HG02571 (cell line): ENCODE measurements at regions not wholly inside any gene's neighbourhood (a gene's known extent, or its start where the extent isn't known, plus 50 kb on each side); places are given as distances from the start of the nearest gene placed in this dataset.

Experiments used
- ATAC-seq: cut with Tn5 transposase; IDR thresholded peaks from one replicate; pipeline ENCODE4 v1.9.1; 2021; ENCODE audit warnings: mild to moderate bottlenecking, moderate library complexity; ENCODE audit not compliant: unreplicated experiment

DNA sequence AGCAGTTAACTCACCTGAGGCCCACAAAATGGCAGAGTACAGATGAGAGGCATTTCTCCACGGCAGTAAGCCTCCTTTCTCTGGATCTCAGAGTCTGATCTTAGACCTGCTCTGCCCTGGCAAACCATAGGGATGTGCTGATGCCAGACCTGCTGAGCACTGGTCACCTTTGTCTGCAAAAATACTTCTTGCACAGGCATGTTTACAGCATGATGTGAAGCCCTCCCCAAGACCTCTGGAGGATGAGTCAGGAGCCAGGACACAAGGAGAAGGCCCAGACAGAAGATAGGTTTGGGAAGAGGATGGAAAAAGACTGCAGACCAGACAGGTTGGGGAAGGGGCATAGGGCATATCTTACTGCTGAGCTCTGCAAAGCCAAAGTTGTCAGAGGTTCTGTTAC, 426.6 kb downstream of the PMP22 start:
- ATAC-seq = no peak

GRCh38 chr17:14833201-14833785, 431.8 kb downstream of the PMP22 start:
- ATAC-seq = no peak

DNA sequence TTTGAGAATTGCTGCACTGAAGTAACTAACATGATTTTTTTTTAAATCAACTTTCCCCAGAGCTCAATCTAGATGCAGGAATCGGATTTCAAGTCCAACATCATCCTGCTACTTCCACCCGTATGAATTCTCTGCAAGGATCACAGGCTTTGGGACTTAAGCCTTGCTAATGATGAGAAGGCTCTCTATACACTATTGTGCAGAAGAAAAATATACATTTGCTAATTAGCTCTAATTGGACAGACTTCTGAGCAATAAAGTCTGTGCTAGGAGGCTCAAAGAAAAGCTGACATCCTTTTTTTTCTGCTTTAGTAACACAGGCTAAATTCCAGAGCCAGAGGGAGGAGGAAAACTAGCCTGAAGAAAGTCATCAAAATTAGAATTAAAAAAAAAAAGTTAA, 433.6 kb downstream of the PMP22 start:
- no peak for ATAC-seq

DNA sequence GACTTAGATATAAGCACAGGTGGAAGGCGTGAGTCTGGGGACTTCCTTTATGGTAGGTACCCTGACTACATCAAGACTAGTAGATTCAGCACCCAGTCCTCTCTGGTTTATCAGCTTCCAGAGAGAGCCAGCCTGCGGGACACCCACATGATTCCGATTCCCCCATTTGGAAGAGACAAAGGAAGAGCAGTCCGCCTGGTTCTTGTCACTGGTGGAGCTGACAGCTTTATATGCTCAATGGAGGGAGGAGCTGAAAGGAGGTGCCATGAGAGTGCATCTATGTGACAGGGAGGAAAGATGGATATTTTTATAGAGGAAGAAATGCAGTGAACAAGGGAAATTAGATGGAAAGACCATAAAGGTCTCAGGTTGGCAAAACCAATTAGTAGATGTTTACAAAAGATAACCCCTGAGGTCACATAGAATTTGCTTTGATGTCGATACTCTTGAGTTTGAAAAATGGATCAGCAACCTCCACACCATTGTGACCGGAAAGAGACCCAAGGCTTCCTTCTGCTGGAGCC, 437.7 kb downstream of the PMP22 start:
- no peak for ATAC-seq

- ATAC-seq = no peak
These were observed 438.8 kb downstream of the PMP22 start for GRCh38 chr17:14826358-14826757.

- no peak for ATAC-seq
These were observed 446.7 kb downstream of the PMP22 start for GRCh38 chr17:14818469-14818868.

- no peak for ATAC-seq
These were observed 450.0 kb downstream of the PMP22 start for GRCh38 chr17:14815079-14815478.

- ATAC-seq = no peak
These were observed 451.3 kb downstream of the PMP22 start for GRCh38 chr17:14813649-14814370.

- ATAC-seq = no peak
These were observed 456.7 kb downstream of the PMP22 start for GRCh38 chr17:14808425-14808824.

GRCh38 chr17:14805348-14805747, 459.8 kb downstream of the PMP22 start:
- no peak for ATAC-seq

DNA sequence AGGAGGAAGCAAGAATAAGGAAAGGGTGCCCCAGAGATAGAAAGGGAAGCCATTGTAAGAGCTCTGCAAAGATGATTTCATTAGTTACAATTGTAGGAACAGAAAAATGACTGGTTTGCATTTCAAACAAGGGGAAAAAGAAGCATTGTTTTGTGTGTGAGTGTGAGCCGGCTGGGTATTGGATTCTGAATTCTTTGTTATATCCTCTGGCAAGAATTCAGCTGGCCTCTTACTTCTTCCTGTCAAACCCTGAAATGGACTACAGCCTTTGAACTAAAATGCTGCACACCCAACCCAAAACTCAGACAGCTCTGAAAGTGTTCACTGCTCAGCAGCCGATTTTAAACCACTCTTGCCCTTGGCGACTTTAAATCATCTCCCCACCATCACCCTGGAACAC, 461.3 kb downstream of the PMP22 start:
- ATAC-seq = no peak

GRCh38 chr17:14797801-14798200, 467.3 kb downstream of the PMP22 start:
- ATAC-seq = no peak

DNA sequence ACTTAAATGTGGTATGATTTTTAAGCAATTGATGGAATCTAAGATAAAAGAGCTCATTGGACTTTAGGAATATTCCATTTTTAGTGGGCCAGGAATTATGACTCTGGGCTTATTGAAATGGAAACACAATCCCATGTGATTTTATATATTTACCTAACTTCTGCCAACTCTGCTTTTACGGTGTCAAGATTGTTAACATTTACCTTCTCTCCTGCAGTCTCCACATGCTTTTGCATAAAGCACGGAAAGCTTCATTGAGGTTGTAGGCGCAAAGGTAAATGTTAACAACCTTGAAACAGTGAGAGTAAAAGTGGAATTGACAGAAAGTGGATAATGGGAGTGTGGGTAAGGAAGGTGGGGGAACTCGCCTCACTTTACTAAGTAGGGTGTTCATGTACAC, 468.1 kb downstream of the PMP22 start:
- no peak for ATAC-seq

GRCh38 chr17:14794961-14795360, 470.2 kb downstream of the PMP22 start:
- no peak for ATAC-seq

DNA sequence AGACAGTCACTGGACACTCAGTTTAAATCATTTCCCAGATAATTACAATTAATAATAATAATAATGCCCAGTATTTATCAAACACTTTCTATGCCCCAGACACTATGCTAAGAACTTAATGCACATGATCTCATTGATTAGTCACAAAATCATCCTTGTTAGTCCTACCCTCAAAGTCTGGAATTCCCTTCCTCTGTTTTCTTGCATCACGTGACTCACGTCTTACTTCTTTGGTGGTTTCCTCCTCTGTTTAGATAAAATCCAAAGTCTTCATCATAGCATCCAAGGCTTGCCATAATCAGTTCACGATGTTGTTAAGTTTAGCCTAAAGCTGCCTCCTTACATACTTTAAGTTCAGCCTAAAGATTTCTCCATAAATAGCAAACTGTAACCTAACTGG, 471.9 kb downstream of the PMP22 start:
- no peak for ATAC-seq

GRCh38 chr17:14792746-14793145, 472.4 kb downstream of the PMP22 start:
- no peak for ATAC-seq

- no peak for ATAC-seq
These were observed 473.9 kb downstream of the PMP22 start for GRCh38 chr17:14791221-14791620.

- ATAC-seq = no peak
These were observed 474.6 kb downstream of the PMP22 start for GRCh38 chr17:14790521-14790920.

DNA sequence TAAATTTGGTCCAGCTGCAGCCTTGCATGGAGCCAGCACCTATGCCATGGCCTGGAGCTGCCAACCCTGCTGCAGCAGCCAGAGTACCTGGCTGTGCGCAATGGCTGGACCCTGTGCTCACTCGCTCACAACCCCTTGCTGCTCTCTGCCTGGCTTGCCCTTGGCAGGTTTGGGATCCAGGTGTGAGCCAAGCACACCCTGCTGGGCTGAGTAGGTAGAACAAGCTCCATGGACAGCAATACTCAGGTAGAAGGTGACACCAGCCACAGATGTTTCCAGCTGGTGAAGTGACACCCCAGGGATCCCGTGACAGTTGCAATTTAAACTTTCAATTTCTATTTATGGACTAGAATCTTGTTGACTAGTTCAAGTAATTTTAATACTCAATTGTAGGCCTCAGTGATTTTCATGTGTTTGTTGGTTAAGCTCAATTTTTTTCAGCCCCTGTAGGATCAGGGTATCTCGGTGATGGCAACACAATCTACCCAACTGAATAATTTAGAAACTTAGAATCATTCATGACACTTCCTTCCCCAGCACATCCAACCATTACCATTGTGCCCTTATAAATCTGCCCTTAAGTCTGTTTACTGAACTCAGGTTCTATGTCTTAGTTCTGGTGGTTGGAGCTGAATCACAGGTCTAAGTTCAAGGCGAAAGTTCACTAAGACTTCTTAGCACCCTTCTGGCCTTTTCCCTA, 480.0 kb downstream of the PMP22 start:
- ATAC-seq = peak; percentile 68

DNA sequence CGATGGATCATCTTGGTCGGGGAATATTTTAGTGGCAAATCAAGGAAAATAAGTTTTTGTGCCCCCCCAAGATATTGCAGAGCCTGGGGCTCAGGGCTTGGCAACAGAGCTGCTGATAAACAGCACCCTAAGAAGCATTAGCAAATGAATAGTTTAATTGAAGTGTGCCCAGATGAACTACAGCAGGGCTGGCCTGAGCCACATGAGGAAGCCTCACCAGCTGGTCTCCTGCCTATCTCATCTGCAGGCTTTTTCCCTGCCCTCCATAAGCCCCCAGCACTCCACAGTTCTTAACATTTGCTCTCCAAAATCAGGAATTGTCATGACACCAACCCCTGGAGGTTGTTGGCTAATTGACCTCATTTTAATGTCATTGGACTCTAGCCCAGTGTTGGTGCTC, 480.2 kb downstream of the HS3ST3B1 start:
- no peak for ATAC-seq

DNA sequence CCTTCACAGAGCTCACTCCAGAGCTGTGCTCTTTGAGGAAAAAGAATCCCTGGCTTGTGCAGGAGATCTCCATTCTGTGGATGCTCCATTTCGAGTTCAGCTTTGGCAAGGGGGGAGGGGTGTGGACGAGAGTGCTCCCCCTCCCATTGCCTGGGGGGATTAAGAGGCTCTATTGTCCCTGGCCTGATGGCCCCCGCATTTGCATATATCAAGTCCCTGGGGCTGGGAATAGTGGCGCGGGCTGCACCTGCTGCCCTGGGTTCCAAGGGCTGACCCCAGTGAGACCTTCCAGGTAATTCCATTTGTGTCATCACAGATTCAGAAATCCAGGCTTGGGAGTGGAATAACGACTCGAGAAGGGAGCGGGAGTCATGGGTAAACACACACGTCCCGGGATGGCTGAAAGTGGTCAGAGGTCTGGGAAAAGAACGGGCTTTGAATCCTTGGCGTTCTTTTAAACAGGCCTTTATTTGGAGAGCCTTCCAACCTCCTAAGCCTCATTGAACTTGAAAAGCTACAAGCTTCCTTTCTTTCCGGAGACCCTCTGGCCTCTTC, 479.3 kb downstream of the HS3ST3B1 start:
- no peak for ATAC-seq

DNA sequence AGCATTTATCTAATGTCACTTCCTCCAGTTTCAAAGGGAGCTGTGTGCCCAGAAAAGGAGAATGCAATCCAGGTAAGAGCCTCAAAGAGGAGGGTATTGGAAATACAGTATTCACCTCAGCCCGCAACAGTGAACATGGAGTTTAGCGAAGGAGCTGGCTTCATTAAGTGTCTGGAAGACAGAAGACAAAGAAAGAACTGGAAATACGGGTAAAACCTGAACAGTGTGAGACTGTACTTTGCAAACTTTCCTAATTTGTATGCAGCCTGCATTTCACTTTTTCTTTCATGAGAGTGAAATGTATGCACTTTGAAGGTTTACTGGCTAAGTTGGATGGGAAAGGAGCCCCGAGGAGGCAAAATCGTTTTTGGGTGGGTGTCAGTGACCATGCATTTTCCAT, 478.4 kb downstream of the HS3ST3B1 start:
- ATAC-seq = no peak
